Astrocyte (in vitro differentiated cells and primary cell): ENCODE measurements at regions not wholly inside any gene's neighbourhood (a gene's known extent, or its start where the extent isn't known, plus 50 kb on each side); places are given as distances from the start of the nearest gene placed in this dataset.

Source experiments
- EZH2 ChIP-seq: IDR thresholded peaks from 2 replicates; pipeline ENCODE4 v1.6.1; 2012; ENCODE audit warnings: mild to moderate bottlenecking, low read length, inconsistent platforms; ENCODE audit not compliant: insufficient read depth
- TF ChIP-seq, protein P1 (sequence below): IDR thresholded peaks from 2 replicates; pipeline ENCODE4 v1.5.1; 2011; ENCODE audit warnings: low read depth, mild to moderate bottlenecking, inconsistent platforms, low read length, moderate library complexity; ENCODE audit not compliant: insufficient read depth

DNA sequence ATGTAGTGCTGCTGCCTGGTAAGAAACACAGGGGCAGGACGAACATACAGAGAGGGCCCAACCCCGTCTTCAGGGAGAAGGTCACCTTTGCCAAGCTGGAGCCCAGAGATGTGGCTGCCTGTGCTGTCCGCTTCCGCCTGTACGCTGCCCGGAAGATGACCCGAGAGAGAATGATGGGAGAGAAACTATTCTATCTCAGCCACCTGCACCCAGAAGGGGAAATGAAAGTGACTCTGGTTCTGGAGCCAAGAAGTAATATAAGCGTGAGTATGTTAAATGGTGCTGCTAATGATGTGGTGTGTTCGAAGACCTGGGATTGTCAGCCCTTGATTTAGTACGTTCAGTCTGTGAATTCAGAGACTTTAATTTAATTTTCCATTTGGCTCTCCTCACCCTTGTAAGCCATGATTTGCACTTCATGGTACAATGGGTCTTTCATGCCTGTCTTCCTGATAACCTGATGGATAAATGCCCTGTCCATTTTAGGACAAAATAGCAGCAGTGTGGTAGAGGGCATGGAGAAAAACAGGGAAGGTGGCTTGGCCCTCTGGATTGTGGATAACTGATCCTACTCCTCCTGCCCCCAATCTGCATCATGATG, 318.9 kb downstream of the SNAPC1 start:
- no peak for TF ChIP-seq EZH2
- TF ChIP-seq, protein P1, sequence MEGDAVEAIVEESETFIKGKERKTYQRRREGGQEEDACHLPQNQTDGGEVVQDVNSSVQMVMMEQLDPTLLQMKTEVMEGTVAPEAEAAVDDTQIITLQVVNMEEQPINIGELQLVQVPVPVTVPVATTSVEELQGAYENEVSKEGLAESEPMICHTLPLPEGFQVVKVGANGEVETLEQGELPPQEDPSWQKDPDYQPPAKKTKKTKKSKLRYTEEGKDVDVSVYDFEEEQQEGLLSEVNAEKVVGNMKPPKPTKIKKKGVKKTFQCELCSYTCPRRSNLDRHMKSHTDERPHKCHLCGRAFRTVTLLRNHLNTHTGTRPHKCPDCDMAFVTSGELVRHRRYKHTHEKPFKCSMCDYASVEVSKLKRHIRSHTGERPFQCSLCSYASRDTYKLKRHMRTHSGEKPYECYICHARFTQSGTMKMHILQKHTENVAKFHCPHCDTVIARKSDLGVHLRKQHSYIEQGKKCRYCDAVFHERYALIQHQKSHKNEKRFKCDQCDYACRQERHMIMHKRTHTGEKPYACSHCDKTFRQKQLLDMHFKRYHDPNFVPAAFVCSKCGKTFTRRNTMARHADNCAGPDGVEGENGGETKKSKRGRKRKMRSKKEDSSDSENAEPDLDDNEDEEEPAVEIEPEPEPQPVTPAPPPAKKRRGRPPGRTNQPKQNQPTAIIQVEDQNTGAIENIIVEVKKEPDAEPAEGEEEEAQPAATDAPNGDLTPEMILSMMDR: no peak
